Ishikawa (cell line): ENCODE measurements at regions not wholly inside any gene's neighbourhood (a gene's known extent, or its start where the extent isn't known, plus 50 kb on each side); places are given as distances from the start of the nearest gene placed in this dataset.

Experiments used
- CEBPB ChIP-seq: IDR thresholded peaks from 2 replicates; pipeline ENCODE4 v1.6.1; 2012
- CREB1 ChIP-seq: IDR thresholded peaks from 2 replicates; pipeline ENCODE4 v1.6.1; 2012; ENCODE audit warnings: low read depth
- EGR1 ChIP-seq: IDR thresholded peaks from 2 replicates; pipeline ENCODE4 v1.6.1; 2012
- EP300 ChIP-seq: IDR thresholded peaks from 2 replicates; pipeline ENCODE4 v1.6.1; 2012; ENCODE audit warnings: borderline replicate concordance
- FOXM1 ChIP-seq: IDR thresholded peaks from 2 replicates; pipeline ENCODE4 v1.6.1; 2012; ENCODE audit warnings: low read depth, borderline replicate concordance
- NFIC ChIP-seq: IDR thresholded peaks from 2 replicates; pipeline ENCODE4 v1.6.1; 2012
- RAD21 ChIP-seq: IDR thresholded peaks from 2 replicates; pipeline ENCODE4 v1.6.1; 2012; ENCODE audit warnings: low read depth
- TAF1 ChIP-seq: IDR thresholded peaks from 2 replicates; pipeline ENCODE4 v1.6.1; 2012; ENCODE audit warnings: low read depth, mild to moderate bottlenecking
- TCF12 ChIP-seq: IDR thresholded peaks from 2 replicates; pipeline ENCODE4 v1.6.1; 2012; ENCODE audit warnings: low read depth
- TEAD4 ChIP-seq: IDR thresholded peaks from 2 replicates; pipeline ENCODE4 v1.6.1; 2012
- YY1 ChIP-seq: IDR thresholded peaks from 2 replicates; pipeline ENCODE4 v1.6.1; 2012; ENCODE audit warnings: low read depth
- ZBTB7A ChIP-seq: IDR thresholded peaks from 2 replicates; pipeline ENCODE4 v1.6.1; 2012; ENCODE audit warnings: low read depth
- TF ChIP-seq, protein P1 (sequence below): IDR thresholded peaks from 2 replicates; pipeline ENCODE4 v1.6.1; 2012
- TF ChIP-seq, protein P2 (sequence below): IDR thresholded peaks from 2 replicates; pipeline ENCODE4 v1.6.1; 2012
- TF ChIP-seq, protein P3 (sequence below): IDR thresholded peaks from 2 replicates; pipeline ENCODE4 v1.6.1; 2012; ENCODE audit warnings: low read depth, mild to moderate bottlenecking

DNA sequence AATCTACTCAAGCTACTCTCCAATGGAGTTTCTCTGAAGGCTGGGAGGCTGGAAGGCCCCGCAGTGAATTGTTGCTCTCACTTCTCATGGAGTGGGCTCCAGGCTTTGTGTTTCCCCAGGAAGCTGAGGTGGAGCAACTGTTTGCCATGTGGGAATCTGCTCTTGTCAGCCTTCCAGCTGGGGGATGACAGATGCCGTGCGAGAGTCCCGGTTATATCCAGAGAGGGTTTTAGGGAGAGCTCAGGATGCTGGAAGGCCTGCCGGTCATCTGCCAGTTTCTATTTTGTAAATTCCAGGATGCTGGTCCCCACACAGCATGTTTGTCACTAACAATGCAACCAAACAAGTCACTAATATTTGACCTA is 98.2 kb upstream of the NAA20 start:
- no peak for TF ChIP-seq ZBTB7A
- TF ChIP-seq TEAD4: no peak
- TF ChIP-seq FOXM1: no peak
- TF ChIP-seq, protein P1, sequence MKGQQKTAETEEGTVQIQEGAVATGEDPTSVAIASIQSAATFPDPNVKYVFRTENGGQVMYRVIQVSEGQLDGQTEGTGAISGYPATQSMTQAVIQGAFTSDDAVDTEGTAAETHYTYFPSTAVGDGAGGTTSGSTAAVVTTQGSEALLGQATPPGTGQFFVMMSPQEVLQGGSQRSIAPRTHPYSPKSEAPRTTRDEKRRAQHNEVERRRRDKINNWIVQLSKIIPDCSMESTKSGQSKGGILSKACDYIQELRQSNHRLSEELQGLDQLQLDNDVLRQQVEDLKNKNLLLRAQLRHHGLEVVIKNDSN: no peak
- TF ChIP-seq TAF1: no peak
- no peak for TF ChIP-seq CREB1
- TF ChIP-seq RAD21: no peak
- TF ChIP-seq, protein P2, sequence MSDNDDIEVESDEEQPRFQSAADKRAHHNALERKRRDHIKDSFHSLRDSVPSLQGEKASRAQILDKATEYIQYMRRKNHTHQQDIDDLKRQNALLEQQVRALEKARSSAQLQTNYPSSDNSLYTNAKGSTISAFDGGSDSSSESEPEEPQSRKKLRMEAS: no peak
- no peak for TF ChIP-seq TCF12
- no peak for TF ChIP-seq NFIC
- TF ChIP-seq EGR1: no peak
- no peak for TF ChIP-seq CEBPB
- TF ChIP-seq YY1: no peak
- TF ChIP-seq EP300: no peak
- TF ChIP-seq, protein P3, sequence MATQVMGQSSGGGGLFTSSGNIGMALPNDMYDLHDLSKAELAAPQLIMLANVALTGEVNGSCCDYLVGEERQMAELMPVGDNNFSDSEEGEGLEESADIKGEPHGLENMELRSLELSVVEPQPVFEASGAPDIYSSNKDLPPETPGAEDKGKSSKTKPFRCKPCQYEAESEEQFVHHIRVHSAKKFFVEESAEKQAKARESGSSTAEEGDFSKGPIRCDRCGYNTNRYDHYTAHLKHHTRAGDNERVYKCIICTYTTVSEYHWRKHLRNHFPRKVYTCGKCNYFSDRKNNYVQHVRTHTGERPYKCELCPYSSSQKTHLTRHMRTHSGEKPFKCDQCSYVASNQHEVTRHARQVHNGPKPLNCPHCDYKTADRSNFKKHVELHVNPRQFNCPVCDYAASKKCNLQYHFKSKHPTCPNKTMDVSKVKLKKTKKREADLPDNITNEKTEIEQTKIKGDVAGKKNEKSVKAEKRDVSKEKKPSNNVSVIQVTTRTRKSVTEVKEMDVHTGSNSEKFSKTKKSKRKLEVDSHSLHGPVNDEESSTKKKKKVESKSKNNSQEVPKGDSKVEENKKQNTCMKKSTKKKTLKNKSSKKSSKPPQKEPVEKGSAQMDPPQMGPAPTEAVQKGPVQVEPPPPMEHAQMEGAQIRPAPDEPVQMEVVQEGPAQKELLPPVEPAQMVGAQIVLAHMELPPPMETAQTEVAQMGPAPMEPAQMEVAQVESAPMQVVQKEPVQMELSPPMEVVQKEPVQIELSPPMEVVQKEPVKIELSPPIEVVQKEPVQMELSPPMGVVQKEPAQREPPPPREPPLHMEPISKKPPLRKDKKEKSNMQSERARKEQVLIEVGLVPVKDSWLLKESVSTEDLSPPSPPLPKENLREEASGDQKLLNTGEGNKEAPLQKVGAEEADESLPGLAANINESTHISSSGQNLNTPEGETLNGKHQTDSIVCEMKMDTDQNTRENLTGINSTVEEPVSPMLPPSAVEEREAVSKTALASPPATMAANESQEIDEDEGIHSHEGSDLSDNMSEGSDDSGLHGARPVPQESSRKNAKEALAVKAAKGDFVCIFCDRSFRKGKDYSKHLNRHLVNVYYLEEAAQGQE: no peak

DNA sequence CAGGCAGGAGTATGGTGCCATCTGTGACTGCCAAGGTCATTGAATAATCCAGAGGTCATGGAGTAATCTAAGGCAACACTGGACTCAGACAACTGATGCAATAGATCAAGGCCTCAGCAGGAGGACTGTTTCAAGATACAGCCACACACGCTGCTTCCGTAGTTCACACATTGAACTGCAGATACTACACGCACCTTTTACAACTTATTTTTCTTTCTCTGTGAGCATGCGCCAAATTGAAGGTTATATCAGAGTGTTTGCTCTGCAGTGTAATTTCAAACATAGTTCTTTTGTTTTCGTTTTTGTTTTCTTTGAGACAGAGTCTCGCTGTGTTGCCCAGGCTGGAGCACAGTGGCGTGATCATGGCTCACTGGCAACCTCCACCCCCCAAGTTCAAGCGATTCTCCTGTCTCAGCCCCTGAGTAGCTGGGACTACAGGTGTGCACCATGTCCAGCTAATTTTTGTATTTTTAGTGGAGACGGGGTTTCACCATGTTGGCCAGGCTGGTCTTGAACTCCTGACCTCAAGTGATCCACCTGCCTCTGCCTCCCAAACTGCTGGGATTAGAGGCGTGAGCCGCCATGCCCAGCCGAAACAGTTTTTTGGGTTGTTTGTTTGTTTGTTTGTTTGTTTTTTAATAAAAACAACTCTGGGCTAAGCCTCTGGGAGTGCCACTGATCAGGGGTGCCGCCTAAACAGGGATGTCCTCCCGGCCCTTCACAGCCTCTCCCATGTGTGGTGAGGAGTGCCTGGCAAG is 96.6 kb upstream of the NAA20 start:
- TF ChIP-seq EP300: no peak
- TF ChIP-seq TEAD4: no peak
- TF ChIP-seq NFIC: no peak
- TF ChIP-seq RAD21: no peak
- TF ChIP-seq, protein P2: no peak
- no peak for TF ChIP-seq CREB1
- TF ChIP-seq TCF12: no peak
- TF ChIP-seq, protein P1: no peak
- no peak for TF ChIP-seq CEBPB
- no peak for TF ChIP-seq EGR1
- TF ChIP-seq FOXM1: no peak
- no peak for TF ChIP-seq YY1
- no peak for TF ChIP-seq TAF1
- no peak for TF ChIP-seq ZBTB7A
- TF ChIP-seq, protein P3: no peak

DNA sequence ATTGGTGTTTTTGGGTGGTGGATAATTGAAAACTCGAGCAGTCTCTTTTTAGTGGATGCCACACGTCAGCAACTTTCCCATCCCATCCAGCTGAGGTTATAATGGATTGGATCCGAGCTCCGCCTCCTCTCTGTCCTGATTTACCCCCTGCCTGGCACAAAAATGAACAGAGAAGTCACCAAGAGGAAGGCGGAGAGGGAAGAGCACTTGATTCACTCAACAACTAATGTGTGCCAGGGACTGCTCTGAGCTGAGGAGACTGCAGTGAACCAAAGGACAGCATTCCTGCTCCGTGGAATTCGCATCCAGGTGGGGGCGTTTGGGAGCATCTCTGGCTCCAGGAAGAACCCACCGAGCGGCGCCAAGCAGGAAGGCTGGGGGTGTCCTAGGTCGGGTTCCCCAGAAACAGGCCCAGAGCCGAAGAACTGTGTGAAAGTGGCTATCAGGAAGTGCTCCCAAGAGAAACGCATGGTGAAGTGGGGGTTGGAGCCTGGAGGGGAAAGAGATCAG is 95.8 kb upstream of the NAA20 start:
- TF ChIP-seq, protein P1: no peak
- TF ChIP-seq RAD21: no peak
- TF ChIP-seq CEBPB: no peak
- TF ChIP-seq TAF1: no peak
- no peak for TF ChIP-seq EP300
- TF ChIP-seq CREB1: no peak
- TF ChIP-seq, protein P3: no peak
- TF ChIP-seq TCF12: no peak
- TF ChIP-seq YY1: no peak
- TF ChIP-seq ZBTB7A: no peak
- TF ChIP-seq NFIC: no peak
- no peak for TF ChIP-seq FOXM1
